H1 (cell line): ENCODE measurements at regions not wholly inside any gene's neighbourhood (a gene's known extent, or its start where the extent isn't known, plus 50 kb on each side); places are given as distances from the start of the nearest gene placed in this dataset.

Source experiments
- EZH2 ChIP-seq: fragments of 200-600 bp; sonication (generic); IDR thresholded peaks from 2 replicates; pipeline ENCODE4 v1.7.1; 2012; ENCODE audit warnings: low read depth, mild to moderate bottlenecking, moderate library complexity, low read length, inconsistent platforms; ENCODE audit not compliant: severe bottlenecking

DNA sequence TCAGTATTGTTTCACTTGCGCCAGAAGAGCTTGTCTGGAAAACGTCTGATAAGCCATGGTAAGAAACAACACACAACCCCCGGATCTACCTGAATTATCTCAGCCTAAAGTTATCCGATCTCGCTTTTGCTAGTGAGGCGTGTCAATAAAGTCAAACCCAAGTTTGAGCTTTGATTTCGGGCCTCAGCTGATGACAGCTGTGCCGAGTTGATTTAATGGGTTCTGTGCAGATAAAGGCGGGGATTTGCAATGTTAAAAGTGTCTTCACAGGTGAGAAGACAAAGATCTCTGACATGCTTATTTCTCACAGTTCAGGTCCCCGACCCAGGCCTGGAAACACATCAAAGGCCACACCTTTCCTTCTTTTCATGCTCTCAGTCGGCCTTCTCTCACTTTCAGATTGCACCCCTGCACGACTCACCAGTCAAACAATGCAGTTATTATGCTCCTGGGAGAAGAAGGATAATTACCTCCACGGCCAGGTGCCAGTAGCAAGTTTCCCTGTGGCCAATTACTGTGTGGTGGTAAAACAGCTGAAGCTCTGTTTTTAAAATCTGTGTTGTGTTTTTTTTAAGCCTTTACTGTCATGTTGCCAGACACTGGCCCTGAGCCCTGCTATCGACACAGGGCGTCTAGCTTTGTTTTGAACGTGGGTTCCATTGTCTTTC lies 245.3 kb upstream of the RUNX1 start (continued):
- no peak for TF ChIP-seq EZH2
